GM18505 (cell line): ENCODE measurements at regions not wholly inside any gene's neighbourhood (a gene's known extent, or its start where the extent isn't known, plus 50 kb on each side); places are given as distances from the start of the nearest gene placed in this dataset.

Experiments used
- ATAC-seq: cut with Tn5 transposase; IDR thresholded peaks from one replicate; pipeline ENCODE4 v1.9.1; 2021; ENCODE audit not compliant: unreplicated experiment
- POLR2A ChIP-seq: IDR thresholded peaks from 4 replicates; pipeline ENCODE4 v1.6.1; 2011; ENCODE audit warnings: borderline replicate concordance; ENCODE audit not compliant: insufficient read depth, insufficient read length; ENCODE audit errors: extremely low read depth

GRCh38 chr7:84412161-84412969 lies 217.8 kb upstream of the SEMA3A start:
- no peak for ATAC-seq
- no peak for TF ChIP-seq POLR2A

- TF ChIP-seq POLR2A = no peak
- no peak for ATAC-seq
Observed at GRCh38 chr7:84399661-84400060, 205.1 kb upstream of the SEMA3A start.

- no peak for ATAC-seq
- TF ChIP-seq POLR2A = no peak
Observed at GRCh38 chr7:84394219-84394618, 199.6 kb upstream of the SEMA3A start.

- no peak for ATAC-seq
- no peak for TF ChIP-seq POLR2A
Observed at GRCh38 chr7:84393786-84394185, 199.2 kb upstream of the SEMA3A start.

GRCh38 chr7:84390845-84391244 lies 196.3 kb upstream of the SEMA3A start:
- ATAC-seq = no peak

GRCh38 chr7:84389242-84389641 lies 194.7 kb upstream of the SEMA3A start:
- no peak for TF ChIP-seq POLR2A
- peak; percentile 100 for ATAC-seq

More at GRCh38 chr7:84390845-84391244, 196.3 kb upstream of the SEMA3A start:
- no peak for TF ChIP-seq POLR2A

GRCh38 chr7:84387595-84387994 lies 193.0 kb upstream of the SEMA3A start:
- no peak for ATAC-seq

GRCh38 chr7:84384417-84384816 lies 189.8 kb upstream of the SEMA3A start:
- no peak for TF ChIP-seq POLR2A

More at GRCh38 chr7:84387595-84387994, 193.0 kb upstream of the SEMA3A start:
- no peak for TF ChIP-seq POLR2A

GRCh38 chr7:84379446-84379845 lies 184.9 kb upstream of the SEMA3A start:
- ATAC-seq = no peak
- TF ChIP-seq POLR2A = no peak

More at GRCh38 chr7:84384417-84384816, 189.8 kb upstream of the SEMA3A start:
- no peak for ATAC-seq

GRCh38 chr7:84372712-84373111 lies 178.1 kb upstream of the SEMA3A start:
- ATAC-seq = no peak
- no peak for TF ChIP-seq POLR2A

- ATAC-seq = no peak
Observed at GRCh38 chr7:84372155-84372621, 177.6 kb upstream of the SEMA3A start.

GRCh38 chr7:84370114-84370513 lies 175.5 kb upstream of the SEMA3A start:
- TF ChIP-seq POLR2A = no peak
- no peak for ATAC-seq

More at GRCh38 chr7:84372155-84372621, 177.6 kb upstream of the SEMA3A start:
- TF ChIP-seq POLR2A = no peak

GRCh38 chr7:84368122-84368521 lies 173.5 kb upstream of the SEMA3A start:
- TF ChIP-seq POLR2A = no peak
- ATAC-seq = no peak

- no peak for TF ChIP-seq POLR2A
- no peak for ATAC-seq
Observed at GRCh38 chr7:84364708-84365107, 170.1 kb upstream of the SEMA3A start.
